ENCODE measurements at regions not wholly inside any gene's neighbourhood (a gene's known extent, or its start where the extent isn't known, plus 50 kb on each side); places are given as distances from the start of the nearest gene placed in this dataset.

GRCh38 chr2:7916670-7917069, 765.2 kb upstream of the ID2 start:
- TF ChIP-seq CTCF (IDR thresholded peaks at IDR 0.05) (no peak), POLR2A (IDR thresholded peaks at IDR 0.05) (no peak)

Measured in heart left ventricle (tissue), 13 donors.